Cardiac septum (tissue), 1 donor: ENCODE measurements at regions not wholly inside any gene's neighbourhood (a gene's known extent, or its start where the extent isn't known, plus 50 kb on each side); places are given as distances from the start of the nearest gene placed in this dataset.
"Not testable (repeated sequence)": the region's sequence is repeated elsewhere in the genome, so short reads cannot be mapped to it uniquely, and the experiment has no call there.

Experiments
- DNase-seq: peaks from one replicate; pipeline ENCODE4 v3.0.0-alpha.2; 2020; ENCODE audit warnings: low spot score
- intact Hi-C: fragments of 100-400 bp; cut with DNase I; formaldehyde crosslinking; loops from one replicate; pipeline ENCODE4 v1.14.0; 2022
- donor health status: DM: no; HTN: no; CAD: no.

DNA sequence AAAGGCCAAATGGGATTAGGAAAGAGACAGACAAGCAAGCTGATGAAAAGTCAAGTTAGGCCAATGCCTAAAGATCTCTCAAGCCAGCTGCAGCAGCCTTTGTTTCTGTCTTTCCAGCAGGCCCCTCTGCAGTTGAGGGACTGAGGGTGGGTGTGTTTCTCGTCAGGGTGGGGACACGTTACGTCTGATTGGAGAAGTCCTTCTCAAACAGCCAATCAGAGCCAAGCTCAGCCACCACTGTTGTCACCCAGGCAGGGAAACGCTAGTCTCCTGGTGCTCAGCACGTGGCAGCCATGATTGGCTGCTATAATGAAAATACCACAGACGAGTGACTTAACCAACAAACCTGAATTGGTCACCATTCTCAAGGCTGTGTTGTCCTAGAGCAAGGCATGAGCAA, 177.1 kb upstream of the LCORL start:
- no peak for DNase-seq
- intact Hi-C loops: no loop called here

DNA sequence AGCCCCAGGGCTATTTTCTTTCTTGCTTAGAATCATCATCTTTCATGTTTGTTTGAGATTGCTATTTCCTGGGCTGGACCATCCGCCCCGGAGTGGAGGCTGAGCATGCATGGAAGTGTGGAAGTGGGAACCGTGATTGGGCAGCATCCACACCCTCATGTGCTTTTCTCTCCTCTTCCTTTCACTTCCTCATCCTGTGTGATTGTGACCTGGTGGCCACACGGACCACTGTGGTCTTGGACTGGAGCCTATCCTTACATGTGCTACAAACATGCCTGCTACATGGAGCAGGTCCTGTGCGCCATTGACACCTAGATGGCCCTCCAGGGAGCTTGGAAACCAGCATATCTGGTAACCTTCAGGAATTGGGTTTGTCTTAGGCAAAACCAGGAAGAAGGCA, 175.9 kb upstream of the LCORL start:
- no peak for DNase-seq
- intact Hi-C loops: no loop called here

DNA sequence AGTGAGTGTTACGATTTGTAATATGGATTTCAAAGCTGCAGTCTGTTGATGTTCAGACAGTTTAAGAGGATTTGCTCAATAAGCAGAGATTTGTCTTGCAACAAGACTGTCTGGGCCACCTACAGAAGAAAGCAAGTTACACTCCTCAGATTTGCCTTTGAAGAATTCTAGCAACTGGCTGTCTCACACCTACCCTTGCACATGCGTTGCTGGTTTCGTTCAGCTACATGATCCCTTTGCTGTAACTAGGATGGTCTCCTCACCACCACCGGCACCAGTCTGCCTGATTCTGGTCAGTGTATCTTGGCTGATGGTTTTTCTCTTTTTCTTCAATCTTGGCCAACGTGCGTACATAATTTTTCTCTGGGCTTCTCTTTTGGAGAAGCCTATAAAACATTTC, 172.7 kb upstream of the LCORL start:
- no peak for DNase-seq
- intact Hi-C loops: no loop called here

DNA sequence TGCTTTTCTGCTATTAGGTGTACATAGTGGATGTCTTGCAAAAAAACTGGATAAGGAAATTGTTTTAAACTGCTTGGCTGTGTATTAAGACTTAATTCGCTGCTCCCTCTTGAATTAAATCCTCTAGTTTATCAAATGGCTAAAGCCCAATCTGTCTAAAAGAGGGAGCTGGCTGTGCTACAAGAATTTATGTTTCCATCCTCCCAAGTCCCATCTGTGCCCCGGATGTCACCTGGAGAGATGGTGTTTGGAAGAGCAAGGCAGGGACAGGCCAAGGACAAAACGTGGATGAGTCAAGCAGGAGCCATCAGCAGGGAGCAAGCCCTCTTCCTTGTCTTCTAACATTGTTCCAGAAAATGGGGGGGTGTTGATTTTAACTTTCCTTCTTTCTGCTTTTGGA, 171.3 kb upstream of the LCORL start:
- DNase-seq: no peak

DNA sequence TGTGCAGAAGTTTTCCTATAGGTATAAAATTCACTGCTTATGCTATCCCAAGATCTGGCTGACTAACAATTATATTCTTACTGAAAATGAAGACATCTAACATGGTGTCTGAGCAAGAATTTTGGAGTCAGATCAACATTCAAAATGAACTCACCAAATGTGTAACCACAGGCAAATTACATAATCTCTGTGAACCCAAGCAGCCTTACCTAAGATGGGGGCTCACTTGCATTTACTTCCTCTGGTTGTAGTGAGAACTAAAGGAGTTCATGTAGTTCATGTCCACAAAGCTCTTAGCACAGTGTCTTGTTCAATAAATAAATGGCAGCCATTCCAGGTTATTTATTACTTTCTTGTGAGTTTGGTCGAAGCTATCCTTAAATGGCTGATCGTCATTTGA, 163.9 kb upstream of the LCORL start:
- intact Hi-C loops: no loop called here
- no peak for DNase-seq

More for the DNA sequence above, 171.3 kb upstream of the LCORL start:
- intact Hi-C loops: no loop called here

DNA sequence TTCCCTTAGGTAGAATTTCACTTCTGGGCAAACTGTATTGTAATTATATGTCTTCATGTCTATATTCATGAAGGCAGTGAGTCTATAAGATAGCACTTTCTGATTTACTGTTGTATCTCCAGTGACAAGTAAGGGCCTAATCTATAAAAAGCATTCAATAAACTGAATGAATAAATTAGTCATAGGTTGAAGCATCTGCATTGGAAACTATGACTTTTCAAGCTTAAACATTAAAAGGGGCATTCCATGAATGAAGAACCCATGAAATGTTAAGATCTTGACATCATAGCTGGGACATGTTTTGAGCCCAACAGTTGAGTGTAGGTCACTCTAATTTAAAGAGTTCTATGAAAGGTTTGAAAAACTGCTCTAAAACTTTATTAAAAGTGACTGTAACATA, 159.3 kb upstream of the LCORL start:
- no peak for DNase-seq
- intact Hi-C loops: no loop called here

DNA sequence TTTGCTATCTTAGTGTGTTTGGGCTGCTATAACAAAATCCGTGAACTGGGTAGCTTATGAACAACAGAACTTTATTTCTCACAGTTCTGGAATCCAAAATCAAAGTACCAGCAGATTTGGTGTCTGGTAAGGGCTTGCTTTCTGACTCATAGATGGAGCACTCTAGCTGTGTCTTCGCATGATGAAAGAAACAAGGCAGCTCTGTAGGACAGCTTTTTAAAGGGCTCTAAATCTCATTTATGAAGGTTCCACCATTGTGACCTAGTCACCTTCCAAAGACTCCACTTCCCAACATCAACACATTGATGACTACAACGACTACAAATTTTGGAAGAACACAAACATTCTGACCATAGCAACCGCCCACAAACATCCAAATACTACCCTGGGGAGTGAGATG, 158.6 kb upstream of the LCORL start:
- intact Hi-C loops: no loop called here
- DNase-seq: no peak

DNA sequence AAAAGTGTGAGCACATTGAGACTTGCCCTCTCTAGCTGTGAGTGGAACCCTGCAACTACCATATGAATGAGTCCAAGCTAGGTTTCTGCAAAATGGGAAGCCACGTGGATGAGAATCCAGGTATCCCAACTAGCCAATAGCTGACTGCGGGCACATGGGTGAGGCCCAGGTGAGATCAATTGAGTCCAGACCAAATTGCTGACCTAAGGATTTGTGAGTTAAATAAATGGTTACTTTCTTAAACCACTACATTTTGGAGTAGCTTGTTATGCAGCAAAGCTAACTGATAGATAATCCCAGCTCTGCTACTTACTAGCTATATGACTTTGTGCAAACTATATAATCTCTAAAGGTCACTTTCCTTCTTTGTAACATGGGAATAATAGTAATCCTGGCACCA, 150.3 kb upstream of the LCORL start:
- intact Hi-C loops: no loop called here
- no peak for DNase-seq

DNA sequence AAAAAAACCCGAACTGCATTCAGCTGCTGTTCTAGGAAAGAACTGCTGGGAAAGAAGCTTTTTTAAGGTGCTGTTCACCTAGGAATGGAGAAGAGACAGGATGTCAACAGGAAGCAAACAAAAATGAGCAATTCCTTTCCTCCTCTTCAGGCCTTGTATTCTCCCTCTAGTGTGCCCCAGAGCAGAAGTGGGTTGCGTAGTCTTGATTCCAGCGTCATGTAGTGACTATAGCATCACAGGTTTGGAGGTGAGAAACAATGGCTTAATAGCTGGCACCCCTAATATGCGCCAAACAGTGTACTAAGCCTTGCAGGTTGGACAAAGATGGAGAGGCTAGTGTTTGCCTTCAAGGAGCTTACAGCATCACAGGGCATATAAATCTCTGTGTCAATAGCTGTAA, 146.3 kb upstream of the LCORL start:
- intact Hi-C loops: no loop called here
- DNase-seq: no peak

DNA sequence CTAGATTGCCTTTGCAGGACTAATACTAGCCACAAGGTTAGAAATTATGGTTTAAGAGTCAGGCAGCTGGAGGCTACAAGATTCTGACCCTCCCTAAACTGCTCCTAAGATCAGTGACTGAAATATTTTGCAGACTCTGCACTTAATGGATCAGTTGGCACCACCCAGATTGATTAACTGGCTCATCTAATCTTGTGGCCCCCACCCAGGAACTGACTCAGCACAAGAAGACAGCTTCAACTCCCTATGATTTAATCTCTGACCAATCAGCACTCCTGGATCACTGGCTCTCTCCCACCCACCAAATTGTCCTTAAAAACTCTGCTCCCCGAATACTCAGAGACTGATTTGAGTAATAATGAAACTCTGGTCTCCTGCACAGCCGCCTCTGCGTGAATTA, 145.4 kb upstream of the LCORL start:
- intact Hi-C loops: no loop called here
- no peak for DNase-seq

DNA sequence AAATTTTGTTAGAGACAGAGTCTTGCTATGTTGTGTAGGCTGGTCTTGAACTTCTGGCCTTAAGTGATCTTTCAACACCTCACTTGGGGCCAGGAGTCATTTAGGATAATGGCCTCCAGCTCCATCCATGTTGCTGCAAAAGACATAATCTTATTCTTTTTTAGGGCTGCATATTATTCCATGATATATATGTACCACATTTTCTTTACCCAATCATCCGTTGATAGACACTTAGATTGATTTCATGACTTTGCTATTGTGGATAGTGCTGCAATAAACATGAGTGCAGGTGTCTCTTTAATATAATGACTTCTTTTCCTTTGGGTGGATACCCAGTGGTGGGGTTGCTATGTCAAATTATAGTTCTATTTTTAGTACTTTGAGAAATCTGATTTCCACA, 140.9 kb upstream of the LCORL start:
- intact Hi-C loops: no loop called here
- DNase-seq: no peak

DNA sequence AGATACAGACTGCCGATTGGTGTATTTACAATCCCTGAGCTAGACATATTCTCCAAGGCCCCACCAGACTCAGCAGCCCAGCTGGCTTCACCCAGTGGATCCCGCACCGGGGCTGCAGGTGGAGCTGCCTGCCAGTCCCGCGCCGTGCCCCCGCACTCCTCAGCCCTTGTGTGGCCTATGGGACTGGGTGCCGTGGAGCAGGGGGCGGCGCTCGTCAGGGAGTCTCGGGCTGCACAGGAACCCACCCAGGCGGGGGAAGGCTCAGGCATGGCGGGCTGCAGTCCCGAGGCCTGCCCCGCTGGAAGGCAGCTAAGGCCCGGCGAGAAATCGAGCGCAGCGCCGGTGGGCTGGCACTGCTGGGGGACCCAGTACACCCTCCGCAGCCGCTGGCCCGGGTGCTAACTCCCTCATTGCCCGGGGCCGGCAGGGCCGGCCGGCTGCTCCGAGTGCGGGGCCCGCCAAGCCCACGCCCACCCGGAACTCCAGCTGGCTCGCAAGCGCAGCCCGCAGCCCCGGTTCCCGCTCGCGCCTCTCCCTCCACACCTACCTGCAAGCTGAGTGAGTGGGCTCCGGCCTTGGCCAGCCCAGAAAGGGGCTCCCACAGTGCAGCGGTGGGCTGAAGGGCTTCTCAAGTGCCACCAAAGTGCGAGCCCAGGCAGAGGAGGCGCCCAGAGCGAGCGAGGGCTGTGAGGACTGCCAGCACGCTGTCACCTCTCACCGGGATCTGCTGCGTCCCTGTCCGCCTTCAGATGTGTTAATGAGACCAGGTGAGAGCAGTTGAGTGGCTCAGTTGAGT, 137.8 kb upstream of the LCORL start:
- intact Hi-C loops, DNase-seq: not testable (repeated sequence)

DNA sequence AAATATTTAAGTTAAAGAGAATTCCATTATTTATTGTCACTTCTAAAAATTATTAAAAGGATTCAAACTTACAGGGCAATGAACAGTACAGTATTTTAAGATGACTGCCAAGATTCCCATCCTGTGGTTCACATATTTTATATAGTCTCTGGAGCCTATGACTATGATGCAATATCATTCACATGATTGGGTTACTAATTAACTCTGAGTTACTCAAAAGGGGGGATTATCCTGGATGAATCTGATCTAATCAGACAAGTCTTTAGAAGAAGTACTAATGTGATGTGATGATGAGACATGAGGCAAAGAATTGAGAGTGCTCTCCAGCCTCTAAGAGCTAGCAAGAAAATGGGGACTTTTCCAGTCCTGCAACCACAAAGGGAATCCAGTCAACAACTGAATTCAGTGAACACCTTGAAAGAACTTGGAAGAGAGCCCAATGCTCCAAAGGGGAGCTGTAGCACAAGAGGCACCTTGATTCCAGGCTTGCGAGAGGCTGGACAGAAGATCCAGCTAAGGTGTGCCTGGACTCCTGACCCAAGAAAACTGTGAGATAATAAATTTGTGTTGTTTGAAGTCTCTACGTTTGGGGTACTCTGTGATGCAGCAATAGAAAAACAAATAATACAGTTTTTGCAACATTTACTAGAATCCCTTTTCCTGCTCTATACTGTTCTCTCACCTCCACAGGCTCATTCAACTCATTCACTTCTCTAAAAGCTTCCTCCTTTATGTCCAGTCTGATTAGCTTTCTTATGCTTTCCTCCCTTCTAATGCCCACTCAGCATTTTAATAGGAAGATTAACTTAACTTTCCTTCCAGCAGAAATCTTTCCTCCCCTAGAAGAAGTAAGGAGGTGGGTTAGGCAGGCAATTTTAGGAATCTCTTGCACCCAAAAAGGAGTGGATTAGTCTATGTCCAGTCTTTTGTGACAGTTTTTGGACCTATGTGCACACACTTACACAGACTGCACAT, 133.8 kb upstream of the LCORL start:
- intact Hi-C loops: no loop called here
- no peak for DNase-seq

DNA sequence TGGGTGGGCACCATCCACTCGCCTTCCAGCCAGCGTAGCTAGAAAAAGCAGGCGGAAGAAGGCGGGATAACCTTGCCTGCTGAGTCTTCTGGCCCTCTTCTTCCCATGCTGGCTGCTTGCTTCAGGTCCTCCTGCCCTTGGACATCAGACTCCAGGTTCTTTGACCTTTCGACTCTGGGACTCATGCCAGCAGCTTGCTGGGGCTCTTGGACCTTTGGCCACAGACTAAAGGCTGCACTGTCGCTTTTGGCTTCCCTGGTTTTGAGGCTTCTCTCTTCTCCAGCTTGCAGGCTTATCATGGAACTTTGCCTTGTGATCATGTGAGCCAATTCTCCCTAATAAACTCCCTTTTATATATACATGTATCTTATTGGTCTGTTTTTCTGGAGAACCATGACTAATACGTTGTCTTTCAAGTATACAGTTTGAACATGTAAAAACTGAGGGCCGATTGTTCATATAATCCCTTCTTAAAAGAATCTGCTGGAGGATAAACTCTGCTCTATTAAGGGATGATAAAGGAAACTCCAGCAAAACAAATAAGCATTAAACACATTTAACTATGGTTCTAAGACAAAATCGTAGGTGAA, 116.6 kb upstream of the LCORL start:
- intact Hi-C loops: no loop called here
- DNase-seq: no peak

DNA sequence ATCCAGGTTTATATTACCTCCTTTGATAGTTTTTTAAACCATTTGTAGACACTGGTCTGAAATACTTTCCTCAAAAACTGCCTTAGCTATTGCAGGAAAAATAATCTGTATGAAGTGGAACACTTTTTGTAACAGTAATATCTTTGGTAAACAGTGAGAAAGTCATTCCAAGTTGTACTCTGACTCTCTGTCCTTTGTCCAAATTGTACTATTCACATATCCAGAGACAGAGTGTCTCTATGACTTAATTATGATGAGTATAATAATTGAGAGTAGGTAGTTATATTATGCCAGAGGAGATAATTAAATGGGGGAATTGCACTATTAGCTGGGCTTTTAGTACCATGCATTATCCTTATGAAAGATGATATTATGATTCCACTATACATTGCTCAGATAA, 112.6 kb upstream of the LCORL start:
- intact Hi-C loops: no loop called here
- DNase-seq: no peak

DNA sequence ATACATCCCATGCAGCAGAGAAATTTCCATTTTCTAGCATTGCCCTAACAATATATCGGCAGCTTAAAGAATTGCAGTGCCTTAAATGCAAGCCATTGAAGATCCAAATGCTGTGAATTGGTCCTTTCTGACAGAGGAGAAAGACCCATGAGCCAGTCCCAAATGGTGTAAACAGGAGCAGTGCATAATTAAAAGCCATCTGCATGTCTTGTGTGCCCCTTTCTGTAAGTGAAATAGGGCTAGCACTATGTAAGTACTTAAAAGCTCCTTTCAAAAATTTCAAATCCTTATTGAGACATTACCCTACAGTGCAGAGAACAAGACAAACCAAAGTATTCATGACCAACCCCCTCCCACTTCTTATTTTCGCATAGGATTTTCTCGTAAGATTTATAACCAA, 108.7 kb upstream of the LCORL start:
- DNase-seq: no peak
- intact Hi-C loops: no loop called here

DNA sequence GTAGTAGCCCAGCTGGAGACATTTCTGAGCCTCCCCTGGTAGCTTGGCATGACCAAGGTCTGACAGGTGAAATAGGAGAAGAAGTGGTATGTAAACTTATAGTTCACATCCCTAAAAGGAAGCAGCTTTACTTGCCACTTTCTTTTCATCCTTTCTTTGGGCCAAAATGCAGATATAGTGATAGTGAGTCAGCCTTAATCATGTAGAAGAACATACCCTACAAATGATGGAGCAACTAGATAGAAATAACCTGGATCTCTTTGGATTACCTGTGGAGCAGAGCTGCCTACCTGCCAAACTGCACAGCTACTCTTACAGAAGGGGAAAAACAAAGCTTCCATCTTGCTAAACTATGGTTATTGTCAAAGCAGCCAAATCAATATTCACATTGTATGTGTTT, 106.7 kb upstream of the LCORL start:
- DNase-seq: no peak
- intact Hi-C loops: no loop called here

DNA sequence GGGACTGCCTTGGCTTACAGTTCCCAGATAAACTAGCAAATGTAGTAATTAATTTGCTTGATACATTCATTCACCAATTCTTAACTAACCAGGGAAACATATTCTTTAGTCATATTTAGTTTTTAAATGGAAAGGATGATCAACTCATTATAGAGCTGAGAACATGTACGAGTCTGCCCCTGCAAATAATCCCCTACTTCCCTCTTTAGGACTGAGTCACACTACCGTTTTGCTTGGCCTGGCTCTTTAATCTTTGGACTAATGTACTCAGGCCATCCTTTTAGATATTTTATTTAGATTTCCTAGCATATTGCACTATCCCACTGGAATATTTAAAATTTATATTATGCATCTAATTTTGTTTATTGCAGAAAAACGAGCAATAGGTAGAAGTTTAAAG, 105.5 kb upstream of the LCORL start:
- intact Hi-C loops: no loop called here
- no peak for DNase-seq

DNA sequence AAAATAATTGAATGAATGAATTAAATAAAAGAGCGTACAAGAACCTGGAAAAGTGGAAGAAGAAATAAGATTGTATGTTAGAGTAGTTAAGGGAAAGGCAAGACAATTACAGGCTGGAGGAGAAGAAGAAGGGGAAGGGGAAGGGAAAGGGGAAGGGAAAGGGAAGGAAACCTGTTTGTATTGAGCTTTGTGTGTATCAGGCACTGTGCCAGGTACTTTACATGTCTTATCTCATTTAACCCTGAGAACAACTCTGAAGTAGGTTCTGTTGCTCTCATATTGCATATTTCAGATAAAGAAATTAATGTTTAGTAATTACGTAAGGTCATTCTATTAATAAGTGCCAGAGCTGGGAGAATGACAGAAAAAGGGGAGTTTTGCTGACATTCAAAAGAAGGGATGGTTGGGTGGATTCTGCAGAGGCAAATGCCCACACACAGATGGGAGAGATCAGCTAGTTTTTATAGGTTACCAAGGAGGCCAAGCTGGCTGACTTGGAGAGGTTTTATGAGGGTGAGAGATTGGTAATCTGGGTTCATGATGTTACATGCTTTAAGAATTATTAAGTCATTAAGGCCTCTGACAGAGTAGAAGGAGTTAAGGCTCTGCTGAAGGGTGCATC, 92.3 kb upstream of the LCORL start:
- intact Hi-C loops: no loop called here
- no peak for DNase-seq

DNA sequence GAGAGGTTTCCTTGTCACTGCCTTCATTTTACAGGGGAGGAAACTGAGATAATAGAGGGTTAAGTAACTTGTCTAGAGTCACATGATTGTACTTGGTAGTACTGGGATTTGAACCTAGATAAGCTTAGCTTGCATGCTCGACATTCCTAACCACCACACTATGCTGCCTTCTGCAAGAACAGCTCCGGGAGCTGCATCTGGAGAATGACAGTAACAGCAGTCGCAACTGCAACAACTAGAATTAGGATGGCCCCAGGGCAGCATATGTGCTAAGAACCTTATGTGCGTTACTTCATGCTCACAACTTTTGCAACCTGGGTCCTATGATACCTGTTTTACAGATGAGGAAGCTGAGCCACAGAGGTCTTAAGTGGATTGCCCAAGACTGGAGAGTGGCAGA, 89.5 kb upstream of the LCORL start:
- intact Hi-C loops: no loop called here
- DNase-seq: no peak
